IMR-90 (cell line): ENCODE measurements at regions not wholly inside any gene's neighbourhood (a gene's known extent, or its start where the extent isn't known, plus 50 kb on each side); places are given as distances from the start of the nearest gene placed in this dataset.

ENCODE experiments used
- ATAC-seq: fragments of 200-7000 bp; cut with Tn5 transposase; 2 replicates; pipeline ENCODE4 v1.9.1; 2020; ENCODE audit warnings: low read depth, mild to moderate bottlenecking, moderate library complexity
- BruUV-seq: library from RNA; stranded (reverse); fragments of 400-500 nt; replicated peaks from 2 replicates; lab custom pipeline; 2021; lab: Mats Ljungman, UMichigan
- CTCF ChIA-PET: fragments of 300-600 bp; formaldehyde crosslinking; extraction: SDS; loops from one replicate; lab custom pipeline; 2021; ENCODE audit warnings: antibody characterized with exemption; lab: Yijun Ruan, JAX
- POLR2A ChIA-PET: fragments of 300-600 bp; sonication (Branson Sonifier 250); formaldehyde crosslinking; loops from one replicate; lab custom pipeline; 2022; ENCODE audit warnings: antibody characterized with exemption; ENCODE audit not compliant: unreplicated experiment; lab: Charles Lee
- DNase-seq: peaks from one replicate; pipeline ENCODE4 v3.0.0; 2013
- H2AFZ ChIP-seq: replicated peaks from 2 replicates; pipeline ENCODE3; 2013; ENCODE audit warnings: low read length, mild to moderate bottlenecking; ENCODE audit not compliant: poor library complexity
- H2AK5ac ChIP-seq: 2 replicates; pipeline ENCODE4 v1.6.1; 2013; ENCODE audit warnings: low read depth, low read length, inconsistent platforms
- H2AK9ac ChIP-seq: replicated peaks from 2 replicates; pipeline ENCODE3; 2013; ENCODE audit warnings: mild to moderate bottlenecking, low read depth, low read length, moderate library complexity; ENCODE audit not compliant: poor library complexity
- H2BK120ac ChIP-seq: 2 replicates; pipeline ENCODE4 v1.6.1; 2013; ENCODE audit warnings: low read depth, low read length, inconsistent platforms
- H2BK15ac ChIP-seq: 3 replicates; pipeline ENCODE4 v1.6.1; 2013; ENCODE audit warnings: low read depth, low read length, inconsistent platforms
- H2BK20ac ChIP-seq: 2 replicates; pipeline ENCODE4 v1.6.1; 2013; ENCODE audit warnings: low read depth, mild to moderate bottlenecking, inconsistent platforms, low read length, moderate library complexity
- H2BK5ac ChIP-seq: 2 replicates; pipeline ENCODE4 v1.6.1; 2013; ENCODE audit warnings: mild to moderate bottlenecking, low read depth, low read length, inconsistent platforms; ENCODE audit not compliant: poor library complexity, severe bottlenecking
- H3K14ac ChIP-seq: replicated peaks from 2 replicates; pipeline ENCODE4 v1.6.1; 2013; ENCODE audit warnings: low read depth, low read length, inconsistent platforms
- H3K18ac ChIP-seq: 2 replicates; pipeline ENCODE4 v1.6.1; 2013; ENCODE audit warnings: low read depth, low read length, control low read depth
- H3K23ac ChIP-seq: 2 replicates; pipeline ENCODE4 v1.6.1; 2013; ENCODE audit warnings: low read depth, low read length, inconsistent platforms
- H3K27ac ChIP-seq: 2 replicates; pipeline ENCODE4 v1.5.1; 2013; ENCODE audit warnings: mild to moderate bottlenecking, control low read depth, low read length; ENCODE audit not compliant: insufficient read depth
- H3K27me3 ChIP-seq: 2 replicates; pipeline ENCODE4 v1.6.1; 2013; ENCODE audit warnings: low read length; ENCODE audit not compliant: control insufficient read depth, insufficient read depth
- H3K36me3 ChIP-seq: 2 replicates; pipeline ENCODE4 v1.6.1; 2013; ENCODE audit warnings: low read length, mixed read lengths; ENCODE audit not compliant: control insufficient read depth, insufficient read depth
- H3K4ac ChIP-seq: 2 replicates; pipeline ENCODE4 v1.6.1; 2013; ENCODE audit warnings: low read depth, low read length, inconsistent platforms
- H3K4me1 ChIP-seq: 2 replicates; pipeline ENCODE4 v1.6.1; 2013; ENCODE audit warnings: low read length, mixed read lengths; ENCODE audit not compliant: control insufficient read depth, insufficient read depth
- H3K4me2 ChIP-seq: 2 replicates; pipeline ENCODE4 v1.6.1; 2013; ENCODE audit warnings: low read depth, mild to moderate bottlenecking, control low read depth, low read length, moderate library complexity
- H3K4me3 ChIP-seq: 2 replicates; pipeline ENCODE4 v1.5.1; 2013; ENCODE audit warnings: low read depth, mild to moderate bottlenecking, control low read depth, low read length, moderate library complexity; ENCODE audit not compliant: insufficient read depth
- H3K56ac ChIP-seq: 2 replicates; pipeline ENCODE4 v1.6.1; 2013; ENCODE audit warnings: low read length, inconsistent platforms; ENCODE audit not compliant: insufficient read depth; ENCODE audit errors: extremely low read depth
- H3K79me1 ChIP-seq, 2 experiments: 2 replicates each; pipeline ENCODE4 v1.6.1; 2013; ENCODE audit warnings: low read length in 2 of 2, inconsistent platforms in 1 of 2, low read depth in 1 of 2
- H3K9ac ChIP-seq: 2 replicates; pipeline ENCODE4 v1.6.1; 2013; ENCODE audit warnings: low read depth, low read length, control low read depth
- H3K9me1 ChIP-seq: 2 replicates; pipeline ENCODE4 v1.6.1; 2013; ENCODE audit warnings: low read length, inconsistent platforms; ENCODE audit not compliant: insufficient read depth
- H3K9me3 ChIP-seq: 2 replicates; pipeline ENCODE4 v1.6.1; 2013; ENCODE audit warnings: low read length; ENCODE audit not compliant: control insufficient read depth, insufficient read depth
- H4K20me1 ChIP-seq: 2 replicates; pipeline ENCODE4 v1.6.1; 2013; ENCODE audit warnings: low read length, inconsistent platforms; ENCODE audit not compliant: insufficient read depth
- H4K5ac ChIP-seq: 2 replicates; pipeline ENCODE4 v1.6.1; 2013; ENCODE audit warnings: mild to moderate bottlenecking, low read depth, low read length, control low read depth
- H4K8ac ChIP-seq, 2 experiments: 2 replicates each; pipeline ENCODE4 v1.6.1; 2013; ENCODE audit warnings: low read depth in 2 of 2, low read length in 2 of 2, control low read depth in 1 of 2, inconsistent platforms in 1 of 2
- H4K91ac ChIP-seq: 2 replicates; pipeline ENCODE4 v1.6.1; 2013; ENCODE audit warnings: low read depth, low read length, inconsistent platforms; ENCODE audit not compliant: insufficient read depth
- CEBPB ChIP-seq: IDR thresholded peaks from 2 replicates; pipeline ENCODE4 v1.6.1; 2012; ENCODE audit warnings: low read depth, low read length, improper control_type of control experiment
- CHD1 ChIP-seq: IDR thresholded peaks from 2 replicates; pipeline ENCODE4 v1.6.1; 2012; ENCODE audit warnings: low read depth, low read length, improper control_type of control experiment
- ELK1 ChIP-seq: fragments of 150-350 bp; IDR thresholded peaks from 2 replicates; pipeline ENCODE4 v1.6.1; 2016; ENCODE audit warnings: low read depth, mild to moderate bottlenecking, low read length, moderate library complexity, borderline replicate concordance
- FOS ChIP-seq: fragments of 150-350 bp; IDR thresholded peaks from 2 replicates; pipeline ENCODE4 v1.6.1; 2016; ENCODE audit warnings: low read depth, low read length
- MAFK ChIP-seq: IDR thresholded peaks from 2 replicates; pipeline ENCODE4 v1.6.1; 2012; ENCODE audit warnings: low read depth, low read length, improper control_type of control experiment
- MAZ ChIP-seq: IDR thresholded peaks from 2 replicates; pipeline ENCODE4 v1.6.1; 2012; ENCODE audit warnings: low read depth, mild to moderate bottlenecking, low read length, improper control_type of control experiment, moderate library complexity, borderline replicate concordance
- MXI1 ChIP-seq: IDR thresholded peaks from 2 replicates; pipeline ENCODE4 v1.6.1; 2012; ENCODE audit warnings: low read depth, mild to moderate bottlenecking, low read length, moderate library complexity, borderline replicate concordance
- POLR2A ChIP-seq: IDR thresholded peaks from 2 replicates; pipeline ENCODE4 v1.6.1; 2012; ENCODE audit warnings: mild to moderate bottlenecking, low read depth, low read length
- RAD21 ChIP-seq: IDR thresholded peaks from 2 replicates; pipeline ENCODE4 v1.6.1; 2012; ENCODE audit warnings: low read length, improper control_type of control experiment
- RCOR1 ChIP-seq: IDR thresholded peaks from 2 replicates; pipeline ENCODE4 v1.6.1; 2012; ENCODE audit warnings: mild to moderate bottlenecking, low read length, improper control_type of control experiment; ENCODE audit not compliant: insufficient replicate concordance
- RFX5 ChIP-seq: IDR thresholded peaks from 2 replicates; pipeline ENCODE4 v1.8.0; 2012; ENCODE audit warnings: low read depth, mild to moderate bottlenecking, low read length, moderate library complexity
- SMC3 ChIP-seq: fragments of 150-350 bp; IDR thresholded peaks from 2 replicates; pipeline ENCODE4 v1.6.1; 2016; ENCODE audit warnings: low read depth, mild to moderate bottlenecking, antibody characterized with exemption, low read length, moderate library complexity
- WGBS, 2 experiments: methylation state at CpG; one replicate each; pipeline versions ENCODE4 v1.1.5 to v1.1.7; 2013; ENCODE audit warnings: missing lambda C conversion rate in 2 of 2; ENCODE audit not compliant: insufficient read length in 1 of 2; ENCODE audit errors: extremely low coverage in 2 of 2; 5-methylcytosine and 5-hydroxymethylcytosine counted together
- dilution Hi-C: fragments of 300-500 bp; cut with HindIII; formaldehyde crosslinking; loops from one replicate; pipeline ENCODE4 v1.14.3; 2018; ENCODE audit warnings: low sequenced_read_pairs; ENCODE audit not compliant: unreplicated experiment
- in situ Hi-C: fragments of 300-500 bp; cut with MboI; formaldehyde crosslinking; loops from 3 replicates; pipeline ENCODE4 v1.14.3; 2019; ENCODE audit warnings: low sequenced_read_pairs, inconsistent platforms, mixed read lengths
- intact Hi-C: fragments of 100-400 bp; cut with micrococcal nuclease; formaldehyde crosslinking; loops from 2 replicates; pipeline ENCODE4 v1.10.0; 2022
- TF ChIP-seq, protein P1 (sequence below): fragments of 150-350 bp; IDR thresholded peaks from 2 replicates; pipeline ENCODE4 v1.6.1; 2017; ENCODE audit warnings: mild to moderate bottlenecking, antibody characterized with exemption, low read length, low read depth
- TF ChIP-seq, protein P2 (sequence below): conservative IDR thresholded peaks from 2 replicates; pipeline ENCODE4 v1.5.1; 2012; ENCODE audit warnings: mild to moderate bottlenecking, low read depth, low read length, improper control_type of control experiment

DNA sequence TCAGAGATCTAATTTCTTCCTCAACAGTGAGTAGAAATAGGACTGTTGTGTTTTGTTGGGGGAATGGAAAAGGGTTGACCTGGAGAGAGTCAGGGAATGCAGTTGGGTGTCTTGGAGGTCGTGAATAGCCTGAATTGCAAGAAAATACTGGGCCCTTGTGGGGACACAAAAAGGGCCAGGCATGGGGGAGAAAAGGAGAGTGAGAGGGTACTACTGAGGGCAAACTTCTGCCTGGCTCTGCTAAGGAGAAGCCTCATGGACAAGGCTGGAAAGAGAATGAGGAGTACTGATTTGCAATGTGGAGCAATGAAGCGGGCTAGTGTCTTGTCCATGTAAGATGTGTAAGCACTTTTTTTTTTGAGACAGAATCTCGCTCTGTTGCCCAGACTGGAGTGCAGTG is 96.2 kb upstream of the IRF2BP2 start:
- no peak overlapping the region for H2AK9ac ChIP-seq
- no peak overlapping the region for H3K4me3 ChIP-seq
- H3K56ac ChIP-seq, result no peak overlapping the region
- no peaks in the 10 kb centered on the region for H3K27me3 ChIP-seq
- TF ChIP-seq CEBPB, result no peak
- TF ChIP-seq POLR2A, result no peak
- TF ChIP-seq RAD21, result no peak
- no peak for TF ChIP-seq MXI1
- TF ChIP-seq, protein P1, sequence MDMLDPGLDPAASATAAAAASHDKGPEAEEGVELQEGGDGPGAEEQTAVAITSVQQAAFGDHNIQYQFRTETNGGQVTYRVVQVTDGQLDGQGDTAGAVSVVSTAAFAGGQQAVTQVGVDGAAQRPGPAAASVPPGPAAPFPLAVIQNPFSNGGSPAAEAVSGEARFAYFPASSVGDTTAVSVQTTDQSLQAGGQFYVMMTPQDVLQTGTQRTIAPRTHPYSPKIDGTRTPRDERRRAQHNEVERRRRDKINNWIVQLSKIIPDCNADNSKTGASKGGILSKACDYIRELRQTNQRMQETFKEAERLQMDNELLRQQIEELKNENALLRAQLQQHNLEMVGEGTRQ, result no peak
- TF ChIP-seq, protein P2, sequence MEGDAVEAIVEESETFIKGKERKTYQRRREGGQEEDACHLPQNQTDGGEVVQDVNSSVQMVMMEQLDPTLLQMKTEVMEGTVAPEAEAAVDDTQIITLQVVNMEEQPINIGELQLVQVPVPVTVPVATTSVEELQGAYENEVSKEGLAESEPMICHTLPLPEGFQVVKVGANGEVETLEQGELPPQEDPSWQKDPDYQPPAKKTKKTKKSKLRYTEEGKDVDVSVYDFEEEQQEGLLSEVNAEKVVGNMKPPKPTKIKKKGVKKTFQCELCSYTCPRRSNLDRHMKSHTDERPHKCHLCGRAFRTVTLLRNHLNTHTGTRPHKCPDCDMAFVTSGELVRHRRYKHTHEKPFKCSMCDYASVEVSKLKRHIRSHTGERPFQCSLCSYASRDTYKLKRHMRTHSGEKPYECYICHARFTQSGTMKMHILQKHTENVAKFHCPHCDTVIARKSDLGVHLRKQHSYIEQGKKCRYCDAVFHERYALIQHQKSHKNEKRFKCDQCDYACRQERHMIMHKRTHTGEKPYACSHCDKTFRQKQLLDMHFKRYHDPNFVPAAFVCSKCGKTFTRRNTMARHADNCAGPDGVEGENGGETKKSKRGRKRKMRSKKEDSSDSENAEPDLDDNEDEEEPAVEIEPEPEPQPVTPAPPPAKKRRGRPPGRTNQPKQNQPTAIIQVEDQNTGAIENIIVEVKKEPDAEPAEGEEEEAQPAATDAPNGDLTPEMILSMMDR, result no peak
- TF ChIP-seq CHD1, result no peak
- no peak for TF ChIP-seq RFX5
- no peak for TF ChIP-seq FOS
- TF ChIP-seq MAFK, result no peak
- TF ChIP-seq MAZ, result no peak
- TF ChIP-seq SMC3, result no peak
- TF ChIP-seq RCOR1, result no peak
- TF ChIP-seq ELK1, result no peak
- ChIA-PET POLR2A (no interaction called here), CTCF (no interaction called here)
- WGBS, 2 experiments, result no CpG with 5 or more reads among the region's 3 CpGs
- H3K27ac ChIP-seq, result no peak overlapping the region
- peaks cover 13% of the 10 kb centered on the region; the same call in 1 of the 2 replicates for H3K9me1 ChIP-seq
- H3K36me3 ChIP-seq, result no peaks in the 10 kb centered on the region
- H3K4ac ChIP-seq, result no peak overlapping the region
- H3K79me1 ChIP-seq, result no peaks in the 10 kb centered on the region
- no peak overlapping the region for H2AFZ ChIP-seq
- no peak overlapping the region for H2BK20ac ChIP-seq
- H2BK5ac ChIP-seq, result no peak overlapping the region
- no peaks in the 10 kb centered on the region for H4K20me1 ChIP-seq
- BruUV-seq, result no TSS peak
- intact Hi-C loops, result no loop called here
- DNase-seq (no peak), ATAC-seq (no peak)
- dilution Hi-C loops, result no loop called here
- H2BK120ac ChIP-seq, result no peak overlapping the region; the same call in 1 of the 2 replicates
- H3K23ac ChIP-seq, result no peak overlapping the region
- H2BK15ac ChIP-seq, result no peak overlapping the region
- H3K14ac ChIP-seq, result no peak overlapping the region
- H4K8ac ChIP-seq, result no peak overlapping the region
- in situ Hi-C loops, result no loop called here
- H2AK5ac ChIP-seq, result no peak overlapping the region
- no peak overlapping the region for H3K9ac ChIP-seq
- H4K5ac ChIP-seq, result no peak overlapping the region
- H3K9me3 ChIP-seq, result no peaks in the 10 kb centered on the region
- peaks cover 8% of the 10 kb centered on the region for H3K4me1 ChIP-seq
- H4K91ac ChIP-seq, result no peak overlapping the region
- no peak overlapping the region for H3K18ac ChIP-seq
- no peak overlapping the region for H3K4me2 ChIP-seq
